HG03432 (cell line): ENCODE measurements at regions not wholly inside any gene's neighbourhood (a gene's known extent, or its start where the extent isn't known, plus 50 kb on each side); places are given as distances from the start of the nearest gene placed in this dataset.

Experiments used
- ATAC-seq: cut with Tn5 transposase; IDR thresholded peaks from one replicate; pipeline ENCODE4 v1.9.1; 2021; ENCODE audit warnings: mild to moderate bottlenecking, moderate library complexity; ENCODE audit not compliant: unreplicated experiment

GRCh38 chr6:87995461-87995860 lies 52.2 kb upstream of the SPACA1 start:
- no peak for ATAC-seq

DNA sequence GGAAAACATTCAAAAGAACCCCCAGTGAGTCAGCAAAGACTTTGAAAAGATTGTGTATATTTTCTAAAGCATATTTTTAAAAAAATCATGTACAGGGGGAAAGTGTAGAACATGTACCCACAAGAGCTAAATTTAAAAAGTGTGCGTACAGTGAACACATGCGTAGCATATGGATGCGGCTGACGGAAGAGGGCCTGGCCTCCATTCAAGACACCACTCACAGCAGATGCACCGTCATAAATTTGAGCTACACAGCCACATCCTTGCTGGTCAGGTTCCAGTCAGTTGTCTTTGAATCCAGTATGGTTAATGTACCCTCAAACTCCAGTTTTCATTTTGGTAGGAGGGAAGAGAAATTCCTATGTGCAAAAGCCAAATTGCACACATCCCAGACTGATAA lies 54.3 kb upstream of the SPACA1 start:
- no peak for ATAC-seq

DNA sequence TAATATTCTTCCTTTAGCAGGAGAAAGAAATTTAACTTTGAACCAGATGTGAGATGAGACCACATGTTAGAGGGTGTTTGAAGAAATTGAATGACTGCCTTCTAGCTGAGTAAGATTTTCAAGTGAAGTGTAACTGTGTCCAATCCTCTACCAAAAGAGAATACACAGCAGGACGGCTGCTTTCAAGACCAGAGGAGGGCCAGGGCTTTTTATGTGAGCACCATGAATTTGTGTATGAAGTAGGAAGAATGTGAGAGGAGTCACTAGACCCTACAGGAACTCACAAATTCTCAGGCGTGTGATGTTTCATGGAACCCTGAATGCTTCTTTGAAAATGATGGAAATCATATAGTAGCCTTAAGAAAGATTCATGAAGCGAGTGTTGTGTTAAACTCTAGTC lies 56.8 kb upstream of the SPACA1 start:
- no peak for ATAC-seq

- no peak for ATAC-seq
These were observed 65.5 kb upstream of the SPACA1 start for GRCh38 chr6:87982134-87982533.

- ATAC-seq, result no peak
These were observed 67.9 kb upstream of the SPACA1 start for GRCh38 chr6:87979737-87980136.

DNA sequence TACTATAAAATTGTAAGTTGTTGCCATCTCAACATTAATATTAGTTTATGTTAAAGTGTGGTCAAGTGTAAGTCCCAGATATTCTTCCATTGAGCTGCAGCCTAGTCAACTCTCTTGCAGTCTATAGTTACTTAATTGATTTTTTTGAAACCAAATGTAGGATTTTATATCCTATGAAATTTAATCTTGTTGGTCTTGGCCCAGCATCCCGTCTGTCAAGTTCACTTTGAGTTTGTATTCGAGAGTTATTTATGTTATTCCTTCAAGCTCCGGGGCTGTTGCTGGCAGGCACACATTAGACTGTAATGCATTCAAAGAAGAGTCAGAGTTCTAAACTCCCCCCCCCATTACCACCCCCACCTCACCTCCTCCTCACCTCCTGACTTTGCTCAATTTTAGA lies 71.0 kb upstream of the SPACA1 start:
- no peak for ATAC-seq

DNA sequence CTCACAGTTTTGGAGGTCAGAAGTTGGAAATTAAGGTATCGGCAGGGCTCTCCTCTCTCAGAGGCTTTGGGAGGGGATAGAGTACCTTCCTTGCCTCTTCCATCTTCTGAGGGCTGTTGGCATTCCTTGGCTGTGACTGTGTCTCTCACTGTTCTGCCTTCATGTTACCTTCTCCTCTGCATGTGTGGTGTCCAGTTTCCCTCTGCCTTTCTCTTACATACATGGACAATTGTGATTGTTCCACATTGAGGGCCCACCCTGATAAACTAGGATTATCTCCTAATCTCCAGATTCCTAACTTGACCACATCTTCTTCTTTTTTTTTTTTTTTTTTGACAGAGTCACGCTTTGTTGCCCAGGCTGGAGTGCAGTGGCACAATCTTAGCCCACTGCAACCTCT lies 72.1 kb upstream of the SPACA1 start:
- ATAC-seq, result no peak

DNA sequence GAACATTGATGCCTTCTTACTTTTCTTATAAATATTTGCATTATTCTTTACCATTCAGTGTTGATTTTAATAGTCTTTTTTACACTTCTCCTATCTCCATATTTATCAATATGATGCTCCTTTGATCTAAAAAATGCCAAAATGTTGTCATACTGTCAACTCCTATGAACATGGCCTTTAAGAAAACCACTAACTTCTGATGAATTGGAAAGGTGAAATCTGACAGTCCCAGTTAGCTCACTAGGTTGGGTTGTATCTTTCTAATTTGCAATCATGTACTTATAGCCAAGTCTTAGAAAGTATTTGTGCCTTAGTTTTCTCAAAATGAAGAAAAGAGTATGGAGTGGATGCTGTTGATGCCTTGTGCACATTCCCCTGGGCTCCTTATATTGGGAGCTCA lies 75.4 kb upstream of the SPACA1 start:
- no peak for ATAC-seq

DNA sequence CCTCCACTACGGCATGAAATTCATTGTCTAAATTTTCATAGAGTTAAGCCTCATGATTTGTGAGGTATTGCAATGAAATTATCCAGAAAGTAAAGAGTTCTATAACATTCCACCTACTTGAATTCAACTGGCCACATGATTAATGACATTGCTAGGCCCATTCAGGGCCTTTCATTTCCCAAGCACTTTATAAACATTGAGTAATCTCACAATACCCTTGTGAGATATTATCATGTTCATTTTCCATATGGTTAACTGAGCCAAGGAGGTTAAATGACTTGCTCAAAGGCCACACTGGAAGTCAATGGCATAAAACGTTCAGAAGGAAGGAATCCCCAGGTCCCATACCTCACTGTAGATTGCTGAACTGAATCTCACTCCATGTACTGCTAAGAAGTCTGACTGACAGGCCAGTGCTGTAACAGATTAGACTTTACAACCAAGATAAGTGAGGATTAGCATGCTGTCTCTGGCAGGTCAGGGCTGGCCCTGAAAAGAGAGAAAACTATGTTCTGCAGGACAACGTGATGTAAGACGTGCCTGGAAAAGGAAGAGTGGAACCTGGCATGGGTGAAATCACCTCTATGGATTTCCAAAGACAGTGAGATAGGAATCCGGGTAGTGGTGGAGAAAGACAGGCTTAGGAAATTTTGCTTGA lies 75.9 kb upstream of the SPACA1 start:
- ATAC-seq, result no peak

- peak; percentile 67 for ATAC-seq
These were observed 79.0 kb upstream of the SPACA1 start for GRCh38 chr6:87968435-87969278.

GRCh38 chr6:87965806-87966205 lies 81.8 kb upstream of the SPACA1 start:
- no peak for ATAC-seq

- ATAC-seq, result no peak
These were observed 88.6 kb upstream of the SPACA1 start for GRCh38 chr6:87959083-87959482.

GRCh38 chr6:87951751-87952150 lies 95.9 kb upstream of the SPACA1 start:
- no peak for ATAC-seq

DNA sequence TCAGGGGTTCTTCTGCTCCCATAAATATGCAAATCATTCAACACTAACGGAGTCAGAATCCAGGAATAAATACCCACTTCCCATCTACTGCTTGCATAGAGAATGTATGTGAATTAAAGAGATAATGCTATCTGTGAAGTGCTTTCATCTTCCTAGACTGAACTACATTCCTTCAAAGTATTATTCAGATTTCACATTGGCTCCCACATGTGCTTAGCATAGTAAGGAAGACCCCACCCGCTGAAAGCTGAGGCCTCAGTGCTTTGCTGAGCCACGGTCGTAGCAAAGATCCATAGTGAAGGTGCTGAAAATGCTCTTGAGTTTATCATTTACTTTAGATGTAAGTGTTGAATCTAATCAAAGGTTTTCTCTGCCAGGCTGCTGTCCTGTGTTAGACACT lies 97.0 kb upstream of the SPACA1 start:
- no peak for ATAC-seq

DNA sequence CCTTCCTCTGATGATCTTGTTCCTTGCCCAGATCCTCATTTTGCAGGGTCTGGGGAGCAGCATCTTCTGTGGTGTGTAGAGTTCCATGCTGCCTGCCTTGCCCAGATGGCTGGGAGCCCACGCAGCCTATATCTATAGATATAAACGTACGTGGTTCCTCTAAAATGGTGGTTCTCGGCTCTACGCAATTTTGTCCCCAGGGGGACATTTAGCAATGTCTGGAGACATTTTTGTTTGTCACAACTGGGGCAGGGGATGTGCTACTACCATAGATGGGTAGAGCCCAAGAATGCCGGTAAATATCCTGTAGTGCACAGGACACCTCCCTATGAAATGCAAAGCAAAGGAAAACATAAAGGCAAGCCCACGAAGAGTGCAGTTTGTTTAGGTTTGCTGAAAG lies 98.4 kb upstream of the SPACA1 start:
- no peak for ATAC-seq

DNA sequence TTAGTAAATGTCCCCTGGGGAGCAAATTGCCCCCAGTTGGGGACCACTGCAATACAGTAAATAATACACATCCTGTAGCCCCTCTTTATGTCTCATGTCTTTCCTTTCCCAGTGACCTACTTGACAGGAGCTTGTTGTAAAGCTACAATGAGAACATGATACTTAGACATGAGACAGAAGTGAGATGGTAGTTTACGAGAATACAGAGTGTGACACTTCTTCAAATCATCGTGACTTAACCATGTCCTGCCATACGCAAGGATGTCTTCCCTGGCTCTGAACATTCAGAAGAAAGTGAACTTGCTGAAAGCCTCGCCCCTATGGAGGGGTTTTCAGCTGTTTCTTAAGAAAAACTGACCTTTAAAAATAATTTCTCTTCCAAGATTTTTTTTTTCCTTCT lies 101.0 kb upstream of the SPACA1 start:
- ATAC-seq, result no peak

DNA sequence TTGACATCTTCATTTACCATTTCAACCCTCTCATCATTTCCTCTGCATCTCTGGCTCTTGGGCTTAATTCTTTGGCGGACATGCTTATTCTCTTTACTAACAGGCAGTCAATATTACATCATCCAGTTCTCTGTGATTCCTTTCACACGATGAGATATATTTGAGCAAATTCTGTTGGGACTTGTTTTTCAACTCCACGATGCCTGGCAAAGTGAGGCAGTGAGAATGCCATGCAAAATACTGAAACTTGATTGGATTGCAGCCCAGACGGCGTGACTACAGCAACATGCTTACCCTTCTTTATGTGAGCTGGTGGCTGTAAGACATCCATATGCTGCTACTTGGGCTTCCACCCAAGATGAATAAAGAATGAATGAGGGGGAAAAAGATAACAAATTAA lies 101.7 kb upstream of the SPACA1 start:
- no peak for ATAC-seq

- no peak for ATAC-seq
These were observed 102.5 kb upstream of the SPACA1 start for GRCh38 chr6:87945181-87945580.

DNA sequence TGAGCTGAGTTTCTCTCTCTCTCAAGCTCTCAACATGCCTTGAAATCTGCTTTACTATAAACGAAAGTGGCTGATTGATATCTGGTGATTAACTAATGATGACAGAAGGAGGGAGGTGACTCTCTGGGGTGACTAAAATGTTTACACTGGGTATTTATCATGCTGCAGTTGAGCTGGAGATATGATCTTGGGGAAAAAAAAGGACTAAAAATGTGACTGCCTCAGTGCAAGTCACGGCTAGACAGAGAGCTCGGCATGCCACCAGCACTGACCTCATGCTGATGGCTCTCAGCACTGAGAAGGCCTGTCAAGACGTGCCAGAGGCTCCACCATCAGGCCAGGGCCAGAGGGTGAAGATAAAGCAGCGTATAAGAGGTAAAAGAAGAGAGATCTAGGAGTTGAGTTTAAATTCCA lies 103.1 kb upstream of the SPACA1 start:
- no peak for ATAC-seq

DNA sequence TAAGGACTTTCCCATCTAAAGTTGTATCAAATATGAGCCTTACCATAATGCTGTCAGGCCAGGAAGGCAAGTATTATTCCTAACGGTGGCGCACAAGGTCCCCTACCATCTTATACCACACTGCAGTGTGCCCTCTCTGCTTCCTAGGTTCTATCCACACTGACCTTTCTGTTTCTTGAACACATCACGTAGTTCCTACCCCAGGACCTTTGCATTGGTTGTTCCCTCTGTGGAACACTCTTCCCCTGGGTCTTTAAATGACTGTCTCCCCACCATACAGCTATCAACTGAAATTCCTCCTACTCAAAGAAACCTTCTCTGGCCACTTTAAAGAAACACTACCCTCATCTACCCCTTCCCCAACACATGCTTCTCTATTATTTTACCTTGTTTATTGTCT lies 104.5 kb upstream of the SPACA1 start:
- ATAC-seq, result no peak

DNA sequence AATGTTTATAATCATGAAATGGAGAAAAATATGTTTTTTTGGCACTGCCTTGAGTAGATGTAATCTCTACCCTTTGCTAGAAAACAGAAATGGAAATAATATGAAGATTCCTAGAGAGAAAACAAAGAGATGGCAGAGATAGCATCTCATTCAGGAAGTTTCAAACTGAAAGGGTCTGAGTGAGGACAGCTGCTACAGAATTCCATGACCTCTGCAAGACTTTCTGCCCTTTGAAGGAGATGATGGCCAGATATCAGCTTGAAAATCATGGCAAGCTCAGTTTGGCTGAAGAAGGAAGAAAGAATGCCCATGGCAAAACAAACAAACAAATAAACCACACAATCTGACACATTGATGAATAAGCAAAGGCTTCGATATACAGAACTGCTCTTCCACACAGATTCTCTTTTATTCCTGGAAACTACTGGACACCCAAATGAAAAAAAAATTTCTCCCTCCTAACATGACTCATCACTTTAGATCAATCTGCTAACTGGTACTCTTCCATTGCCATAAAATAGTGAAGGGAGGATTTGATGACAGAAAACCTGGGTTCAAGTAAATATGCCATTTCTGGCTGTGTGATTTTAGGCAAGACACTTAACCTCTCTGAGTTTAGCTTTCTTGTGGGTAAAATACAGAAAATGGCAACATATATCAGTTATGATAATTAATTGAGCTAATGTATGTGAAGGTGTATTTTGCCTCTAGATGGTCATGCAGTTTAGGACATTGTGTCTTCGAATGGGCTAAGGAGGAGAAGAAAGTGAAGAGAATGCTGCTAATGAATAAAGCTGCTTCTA lies 105.9 kb upstream of the SPACA1 start:
- ATAC-seq, result no peak

DNA sequence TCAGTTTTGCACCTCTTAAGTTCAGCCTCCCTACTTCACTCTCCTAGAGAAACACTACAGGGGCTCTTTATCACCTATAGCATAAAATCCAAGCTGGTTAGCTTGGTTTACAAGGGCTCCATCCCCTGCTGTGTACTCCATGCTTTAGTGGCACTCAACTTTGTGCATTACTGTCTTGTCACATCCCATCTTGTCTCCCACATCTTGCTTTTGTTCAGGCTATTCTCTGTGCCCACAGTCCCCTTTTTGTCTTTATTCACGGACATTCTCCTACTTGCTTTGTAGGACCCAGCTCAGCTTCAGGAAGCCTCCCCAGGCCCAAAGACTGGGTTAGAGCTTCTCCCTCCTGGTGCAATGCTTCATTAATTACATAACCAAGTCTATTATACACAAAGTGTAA lies 107.9 kb upstream of the SPACA1 start:
- ATAC-seq, result no peak
